ENCODE measurements at regions not wholly inside any gene's neighbourhood (a gene's known extent, or its start where the extent isn't known, plus 50 kb on each side); places are given as distances from the start of the nearest gene placed in this dataset.

DNA sequence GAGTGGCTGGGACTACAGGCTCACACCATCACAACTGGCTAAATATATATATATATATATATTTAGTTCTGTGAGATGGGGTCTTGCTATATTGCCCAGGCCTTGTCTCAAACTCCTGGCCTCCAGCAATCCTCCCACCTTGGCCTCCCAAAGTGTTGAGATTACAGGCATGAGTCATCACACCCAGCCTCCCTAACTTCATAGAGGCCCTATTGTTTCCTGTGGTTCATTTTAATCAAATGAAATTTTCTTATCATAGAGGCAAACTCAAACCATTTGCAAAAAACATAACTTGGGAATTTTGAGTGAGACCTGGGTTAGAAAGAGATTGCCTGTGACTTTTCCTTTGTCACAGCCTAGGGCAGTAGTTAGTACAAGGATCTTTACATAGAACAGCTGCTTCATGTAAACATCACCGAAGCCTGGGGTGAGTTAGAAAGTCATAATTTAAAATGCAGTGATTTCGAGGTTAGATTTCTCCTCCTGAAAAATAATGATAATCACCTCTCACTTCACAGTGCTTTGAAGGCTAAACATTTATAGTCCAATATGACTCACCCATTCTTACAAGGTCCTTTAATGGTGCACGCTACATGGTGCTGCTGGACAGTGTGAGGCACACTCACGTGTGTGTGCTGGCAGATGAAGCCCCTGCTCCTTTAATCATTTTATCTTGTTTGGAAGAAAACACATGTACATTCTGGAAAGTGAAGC, 188.9 kb downstream of the RHOU start:
- no peak for DNase-seq

GRCh38 chr1:228925691-228926090, 190.4 kb downstream of the RHOU start:
- DNase-seq = no peak

DNA sequence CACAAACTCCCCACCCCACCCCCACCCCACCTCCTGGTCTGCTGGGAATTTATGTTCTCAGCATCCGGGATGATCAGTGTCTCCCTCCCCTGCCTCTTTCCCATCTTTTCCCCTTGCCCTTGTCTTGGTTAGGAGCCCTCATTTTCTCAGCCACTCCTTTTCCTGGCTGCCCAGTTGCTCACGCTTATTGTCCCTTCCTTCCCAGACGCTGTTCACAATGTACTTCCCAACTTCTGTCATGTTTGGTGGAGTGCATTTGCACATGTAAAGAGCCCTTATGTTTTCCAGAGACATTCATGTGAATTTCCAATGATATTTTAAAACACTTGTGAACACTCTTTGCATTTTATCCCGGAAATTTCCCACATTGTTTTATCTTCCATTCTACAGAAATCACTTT, 192.1 kb downstream of the RHOU start:
- DNase-seq = no peak

DNA sequence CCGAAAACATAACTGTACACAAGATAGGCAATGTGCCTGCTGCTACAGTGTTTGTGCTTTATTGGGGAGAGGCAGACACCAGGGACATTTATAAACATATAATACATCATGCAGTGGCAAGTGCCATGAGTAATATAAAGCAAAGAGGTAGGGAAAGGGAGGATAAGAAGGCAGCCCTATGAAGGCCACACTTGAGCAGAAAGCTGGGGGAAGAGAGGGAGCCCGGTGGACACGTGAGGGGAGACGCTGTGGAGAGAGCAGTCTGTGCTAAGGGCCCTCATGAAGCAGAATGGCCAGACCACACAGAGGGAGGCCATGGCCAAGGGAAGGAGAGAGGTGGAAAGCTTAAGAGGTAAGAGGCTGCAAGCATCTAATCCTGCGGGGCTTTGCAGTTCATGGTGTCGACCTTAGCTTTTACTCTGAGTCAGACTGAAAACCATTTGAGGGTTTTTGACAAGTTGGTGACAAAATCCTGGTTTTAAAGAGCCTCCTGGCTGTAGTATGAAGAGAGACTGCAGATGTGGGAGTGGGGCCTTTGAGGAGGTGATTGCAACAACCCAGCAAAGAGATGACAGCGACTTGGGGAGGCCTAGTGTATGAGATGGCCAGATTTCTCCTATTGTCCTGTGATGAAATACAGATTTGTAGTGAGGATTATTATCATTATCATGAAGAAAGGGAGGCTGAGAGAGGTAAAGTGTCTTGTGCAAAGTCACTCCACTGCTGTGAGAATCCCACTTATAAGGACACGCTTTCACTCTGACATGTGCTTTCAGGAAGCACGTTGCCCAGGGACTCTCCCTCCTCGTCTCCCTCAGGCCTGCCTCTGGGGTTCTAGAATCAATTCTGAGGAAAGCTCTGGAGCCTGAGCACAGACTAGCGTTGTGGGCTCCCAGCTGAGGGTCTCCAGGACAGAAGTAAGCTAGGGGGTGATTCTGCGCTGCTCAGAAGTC, 192.9 kb downstream of the RHOU start:
- DNase-seq = no peak

GRCh38 chr1:228929476-228930027, 194.3 kb downstream of the RHOU start:
- DNase-seq = no peak

DNA sequence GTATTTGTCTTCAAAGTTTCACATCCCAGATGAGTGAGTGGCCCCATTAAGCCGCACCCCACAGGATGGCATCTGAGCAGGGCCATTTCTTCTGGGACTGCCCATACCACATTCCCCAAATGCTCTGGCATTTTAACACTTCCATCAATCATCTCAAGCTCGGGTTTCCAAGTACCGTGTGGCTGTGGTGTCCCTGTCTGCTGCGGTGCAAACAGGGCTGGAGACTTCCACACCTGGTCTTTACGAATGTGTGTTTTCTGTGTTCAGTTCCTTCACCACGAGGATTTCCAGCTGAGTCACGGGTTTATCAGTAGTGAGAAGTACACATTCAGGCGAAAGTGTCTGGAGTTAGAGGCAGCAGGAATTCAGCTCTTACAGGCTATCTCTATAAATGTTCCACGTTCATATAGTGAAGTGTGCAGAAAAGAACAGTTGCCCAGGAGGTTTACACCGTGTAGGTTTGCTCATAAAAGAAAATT, 195.2 kb downstream of the RHOU start:
- no peak for DNase-seq

DNA sequence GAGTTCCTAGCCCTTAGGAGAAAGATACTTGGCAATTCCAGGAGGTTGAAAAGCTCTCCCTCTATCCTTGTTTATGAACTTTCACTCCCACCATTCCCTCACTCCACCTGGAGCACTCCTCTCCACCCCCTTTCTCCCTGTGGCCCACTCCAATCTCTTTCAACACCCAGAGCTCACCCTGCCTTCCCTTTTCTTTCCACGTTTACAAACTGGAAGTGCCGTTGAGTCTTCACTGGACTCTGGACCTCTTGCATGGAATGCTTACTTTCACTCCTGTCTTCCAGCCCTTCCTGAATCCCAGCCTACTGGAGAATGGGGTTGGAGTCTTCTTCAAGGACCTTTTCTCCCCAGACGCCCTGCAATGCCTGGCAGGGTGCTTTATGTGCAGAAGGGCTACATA, 198.5 kb downstream of the RHOU start:
- no peak for DNase-seq

DNA sequence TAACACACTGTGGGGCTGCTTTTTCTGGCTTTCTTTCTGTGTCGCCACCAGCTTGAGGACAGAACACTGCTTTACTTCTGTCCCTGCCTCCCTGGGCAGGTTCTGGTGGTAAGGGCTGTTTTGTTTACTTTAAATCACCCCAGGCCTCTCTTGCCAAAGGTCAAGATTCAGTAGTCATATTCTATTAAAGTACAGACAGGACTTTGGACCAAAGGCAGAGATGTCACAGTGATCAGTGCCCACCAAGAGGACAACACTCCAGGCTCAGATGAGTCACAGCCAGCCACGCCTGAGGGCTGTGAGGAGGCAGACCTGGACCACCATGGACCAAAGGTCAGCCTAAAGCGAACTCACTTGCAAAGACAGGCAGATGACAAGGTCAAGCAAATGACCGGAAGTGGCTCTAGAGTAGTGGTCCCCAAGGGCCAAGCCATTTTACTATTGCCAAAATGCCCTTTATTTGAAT, 200.0 kb downstream of the RHOU start:
- no peak for DNase-seq

DNA sequence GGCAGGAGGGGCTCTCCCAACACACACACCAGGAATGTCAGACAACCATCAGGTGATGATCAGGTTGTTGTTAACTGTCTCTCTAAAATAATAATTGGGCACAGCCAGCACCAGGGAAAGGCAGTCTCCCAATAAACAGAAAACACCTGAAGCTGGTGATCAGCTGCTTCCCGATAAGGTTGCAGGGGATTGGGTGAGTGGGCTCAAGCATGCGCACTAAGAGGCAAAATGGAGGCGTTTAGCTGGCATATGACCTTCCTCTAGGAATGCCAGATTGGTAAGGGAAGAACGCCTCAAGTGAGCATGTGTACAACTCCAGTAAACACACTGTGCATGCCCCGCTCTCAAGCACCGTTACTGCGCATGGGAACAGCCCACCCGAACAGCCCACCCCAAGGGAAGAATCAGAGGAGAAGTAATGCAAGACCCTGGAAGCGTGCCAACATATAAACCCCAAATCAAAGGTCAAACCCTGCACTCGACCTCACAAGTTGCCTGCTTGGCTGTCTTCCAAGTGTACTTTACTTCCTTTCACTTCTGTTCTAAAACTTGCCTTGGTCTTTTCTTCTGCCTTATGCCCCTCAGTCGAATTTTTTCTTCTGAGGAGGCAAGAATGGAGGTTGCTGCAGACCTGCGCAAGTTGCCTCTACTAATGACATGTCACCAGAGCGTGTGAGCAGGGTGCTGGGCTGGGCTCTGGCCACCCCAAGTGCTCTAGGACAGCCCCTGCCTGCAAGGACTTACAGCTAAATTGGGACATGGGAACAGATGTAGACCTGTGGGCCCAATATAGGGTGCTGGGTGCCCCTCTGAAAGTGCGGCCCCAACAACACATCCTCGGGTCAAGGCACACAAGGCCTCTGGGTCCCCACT, 200.8 kb downstream of the RHOU start:
- DNase-seq = no peak

DNA sequence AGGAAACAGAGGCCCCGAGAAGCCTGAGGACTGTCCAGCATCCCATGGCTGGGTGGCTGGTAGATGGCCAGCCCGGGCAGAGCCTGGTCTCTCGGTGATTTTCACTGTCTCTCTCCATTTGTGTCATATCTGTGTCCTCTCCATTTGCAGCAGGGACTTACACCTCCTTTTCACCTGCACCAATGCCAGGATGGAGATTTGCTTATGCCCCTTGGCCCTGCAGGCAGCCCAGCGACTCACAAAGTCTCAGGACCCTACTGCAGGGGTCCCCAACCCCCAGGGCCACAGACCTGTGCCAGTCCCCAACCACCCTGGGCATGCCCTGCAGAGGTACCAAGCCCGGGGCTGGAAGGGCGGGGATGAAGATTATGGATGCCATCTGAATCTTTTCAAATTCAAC, 201.6 kb downstream of the RHOU start:
- DNase-seq = no peak

DNA sequence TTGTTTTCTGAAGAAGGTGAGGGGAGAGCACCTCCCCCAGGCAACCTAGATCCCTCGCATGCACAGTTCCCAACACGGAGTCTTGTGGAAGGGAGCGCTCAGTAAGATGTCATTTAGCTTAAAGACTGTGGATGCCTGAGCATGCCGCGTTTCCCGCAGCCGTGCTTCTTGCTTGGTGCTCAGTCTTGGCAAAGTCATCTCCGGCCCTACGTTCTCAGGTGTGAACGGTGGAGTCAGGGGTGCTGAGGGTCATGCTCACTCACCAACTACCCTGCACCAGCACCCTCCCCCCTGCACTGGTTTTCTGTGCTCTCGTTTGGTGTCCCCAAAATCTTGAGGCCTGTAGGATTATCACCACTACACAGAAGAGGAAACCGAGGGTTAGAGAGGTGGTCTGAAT, 202.1 kb downstream of the RHOU start:
- DNase-seq = no peak

DNA sequence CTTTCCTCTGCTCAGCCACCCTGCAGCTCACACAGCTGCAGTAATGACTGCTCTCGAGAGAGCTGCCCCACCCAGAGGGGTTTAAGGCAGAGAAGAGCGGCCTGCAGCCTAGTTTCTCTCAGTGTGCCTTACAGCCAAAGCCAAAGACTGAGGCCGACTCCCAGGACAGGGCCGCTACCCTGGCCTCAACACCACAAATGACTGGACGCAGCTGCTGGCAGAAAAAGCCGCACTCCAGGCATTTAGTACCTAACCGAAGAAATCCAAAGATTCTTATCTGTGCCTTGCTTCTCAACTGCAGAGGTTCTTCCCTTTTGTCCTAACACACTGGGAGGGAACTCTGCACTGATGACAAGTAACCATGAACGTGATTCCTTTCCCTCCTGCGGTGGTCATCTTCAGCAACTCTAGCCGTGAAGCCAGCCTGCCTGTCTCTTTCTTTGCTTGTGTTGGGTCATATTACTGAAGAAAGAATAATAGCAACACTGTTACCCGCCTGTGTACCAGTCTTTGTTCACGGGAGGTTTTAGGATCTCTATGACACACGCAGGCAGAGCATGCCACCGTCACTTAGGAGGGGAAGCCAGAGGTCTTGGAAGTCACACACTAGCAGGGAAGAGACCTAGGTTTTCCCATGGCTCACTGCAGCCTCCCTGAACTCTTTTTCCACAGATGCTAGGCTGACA, 202.7 kb downstream of the RHOU start:
- DNase-seq = no peak

- peak in 1 of 4 experiments; percentile 10 for DNase-seq
Observed at GRCh38 chr1:228938537-228938901, 203.2 kb downstream of the RHOU start.

DNA sequence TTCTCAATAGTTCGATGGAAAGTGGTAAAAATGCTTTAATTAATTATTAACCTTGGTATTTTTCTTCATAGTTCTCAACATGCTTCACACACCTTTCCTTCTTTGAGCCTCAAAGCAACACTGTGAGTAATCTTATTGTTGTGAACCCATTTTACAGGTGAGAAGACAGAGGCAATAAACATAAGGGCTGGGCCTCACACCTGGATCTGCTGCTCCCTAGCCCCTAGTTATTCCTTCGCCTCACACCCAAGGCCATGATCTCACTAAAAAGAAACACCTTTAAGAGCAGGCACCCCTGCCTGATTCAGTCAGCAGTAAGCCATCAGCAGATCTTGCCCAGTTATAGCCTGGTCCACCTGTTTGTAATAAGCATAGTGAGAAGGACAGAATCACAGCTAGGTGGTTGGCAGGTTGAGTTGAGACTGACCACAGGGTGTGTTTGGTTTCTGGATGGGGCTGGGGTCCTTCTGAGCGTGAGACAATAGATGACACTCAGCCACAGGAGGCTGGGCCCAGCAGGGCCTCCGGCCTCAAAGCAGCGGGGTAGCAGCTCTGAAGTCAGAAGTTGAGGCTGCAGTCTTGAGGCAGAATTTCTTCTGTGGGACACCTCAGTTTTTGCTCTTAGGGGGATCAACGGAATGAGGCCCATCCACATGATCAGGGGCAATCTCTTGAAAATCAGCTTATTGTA, 203.9 kb downstream of the RHOU start:
- DNase-seq = no peak

DNA sequence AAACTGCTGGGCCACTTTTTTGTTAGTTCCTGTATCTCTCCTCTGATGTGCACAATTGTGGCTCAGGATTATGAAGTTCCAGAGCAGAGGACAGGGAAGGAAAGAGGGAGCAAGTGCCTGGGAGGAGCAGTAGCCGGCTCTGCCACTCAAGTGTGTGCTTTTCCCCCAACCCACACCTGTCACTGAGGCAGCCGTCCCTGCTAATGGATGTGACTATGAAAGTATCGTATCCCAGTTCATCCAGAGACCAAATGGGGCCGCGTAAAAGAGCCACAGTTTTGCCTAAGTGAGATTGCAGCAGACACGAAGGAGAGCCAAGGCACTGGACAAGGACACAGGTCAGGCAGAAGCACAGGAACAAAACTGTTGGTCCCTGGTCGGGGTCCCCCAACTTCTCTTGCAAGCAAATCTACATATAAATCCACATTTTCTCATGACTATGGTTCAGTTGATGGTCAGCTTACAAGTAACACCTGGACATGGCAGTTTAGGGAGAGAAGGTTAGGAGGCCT, 204.7 kb downstream of the RHOU start:
- DNase-seq = no peak

GRCh38 chr1:228940526-228940925, 205.2 kb downstream of the RHOU start:
- no peak for DNase-seq

GRCh38 chr1:228940926-228941325, 205.6 kb downstream of the RHOU start:
- DNase-seq = no peak

GRCh38 chr1:228941666-228942065, 206.4 kb downstream of the RHOU start:
- DNase-seq = no peak

DNA sequence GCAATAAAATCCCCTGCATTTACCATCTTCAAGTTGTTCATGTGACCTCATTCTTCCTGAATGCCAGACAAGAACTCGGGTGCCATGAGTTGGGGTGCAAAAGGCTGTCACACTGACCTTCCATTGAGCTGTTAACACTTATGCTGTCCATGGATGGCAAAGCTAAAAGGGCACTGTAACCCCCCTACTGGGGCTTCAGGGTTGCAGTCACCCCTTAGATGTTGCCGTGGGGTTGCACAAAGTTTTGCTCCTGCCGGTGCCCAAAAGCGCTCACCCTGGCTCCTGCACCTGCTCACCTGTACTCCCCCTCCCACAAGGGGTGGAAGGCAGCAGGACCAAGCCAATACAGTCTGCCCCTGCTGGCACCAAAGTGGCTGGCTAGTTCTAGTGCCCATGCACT, 208.2 kb downstream of the RHOU start:
- DNase-seq = no peak

DNA sequence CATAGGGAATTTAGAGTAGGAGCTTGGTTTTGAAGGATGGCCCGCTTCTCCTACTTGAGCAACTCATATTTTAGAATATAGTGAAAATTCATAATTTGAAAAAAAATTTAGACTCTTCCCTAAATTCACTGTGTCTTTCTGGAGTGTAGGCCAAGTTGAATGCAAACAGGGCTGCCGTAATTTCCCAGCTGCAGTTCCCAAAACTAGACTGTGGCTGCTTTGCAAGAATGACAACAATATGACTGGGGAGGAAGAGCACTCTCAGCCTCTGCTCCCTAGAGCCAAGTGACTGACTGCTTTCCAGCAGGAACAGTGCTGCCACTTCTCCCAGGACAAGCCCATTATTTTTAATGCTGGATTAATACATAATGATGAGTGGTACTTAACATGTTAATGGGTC, 209.0 kb downstream of the RHOU start:
- no peak for DNase-seq

GRCh38 chr1:228944935-228945371, 209.7 kb downstream of the RHOU start:
- DNase-seq = no peak
